ENCODE measurements at regions not wholly inside any gene's neighbourhood (a gene's known extent, or its start where the extent isn't known, plus 50 kb on each side); places are given as distances from the start of the nearest gene placed in this dataset.

DNA sequence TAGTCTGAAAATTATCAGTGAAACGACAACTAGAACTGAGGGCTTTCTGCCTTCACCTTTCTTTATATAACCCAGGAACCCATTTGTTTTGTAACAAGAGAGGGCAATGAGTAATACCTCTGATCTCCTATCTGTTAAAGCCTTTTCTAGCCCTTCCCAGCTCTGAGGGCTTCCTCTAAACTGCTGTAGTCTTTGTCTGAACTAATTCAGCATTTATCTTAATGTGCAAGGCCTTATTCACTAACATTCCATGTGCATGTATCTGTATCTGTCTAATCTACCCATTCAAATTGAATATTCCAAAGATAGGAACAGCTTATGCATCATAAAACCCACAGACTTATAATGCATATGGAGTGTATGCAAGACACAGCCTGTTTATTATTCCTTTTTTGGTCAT, 167.1 kb downstream of the LYPLAL1 start:
- DNase-seq (no peak), ATAC-seq (ENCODE audit: poor library complexity) (no peak)
- Mint-ChIP-seq H3K27ac (no peak overlapping the region), H3K9me3 (peaks cover 5% of the 10 kb centered on the region), H3K36me3 (ENCODE audit: low read depth) (no peaks in the 10 kb centered on the region), H3K27me3 (no peaks in the 10 kb centered on the region), H3K4me1 (ENCODE audit: low read depth) (no peaks in the 10 kb centered on the region), H3K4me3 (no peak overlapping the region)
- Histone ChIP-seq H3K4me3 (ENCODE audit: low read length) (no peak overlapping the region), H3K9me3 (ENCODE audit: control insufficient read depth in 1 of 2, insufficient read depth in 1 of 2, low read length in 2 of 2) (peaks cover 0 to 4% of the 10 kb centered on the region in 2 experiments), H3K4me1 (ENCODE audit: insufficient read depth, low read length) (no peaks in the 10 kb centered on the region), H3K27me3 (ENCODE audit: control insufficient read depth in 1 of 2, insufficient read depth in 2 of 2, low read length in 2 of 2) (no peaks in the 10 kb centered on the region), H3K36me3 (ENCODE audit: insufficient read depth, low read length) (no peaks in the 10 kb centered on the region), H3K27ac (ENCODE audit: low read depth in 1 of 2, low read length in 2 of 2) (no peak overlapping the region)
- TF ChIP-seq, protein P1, sequence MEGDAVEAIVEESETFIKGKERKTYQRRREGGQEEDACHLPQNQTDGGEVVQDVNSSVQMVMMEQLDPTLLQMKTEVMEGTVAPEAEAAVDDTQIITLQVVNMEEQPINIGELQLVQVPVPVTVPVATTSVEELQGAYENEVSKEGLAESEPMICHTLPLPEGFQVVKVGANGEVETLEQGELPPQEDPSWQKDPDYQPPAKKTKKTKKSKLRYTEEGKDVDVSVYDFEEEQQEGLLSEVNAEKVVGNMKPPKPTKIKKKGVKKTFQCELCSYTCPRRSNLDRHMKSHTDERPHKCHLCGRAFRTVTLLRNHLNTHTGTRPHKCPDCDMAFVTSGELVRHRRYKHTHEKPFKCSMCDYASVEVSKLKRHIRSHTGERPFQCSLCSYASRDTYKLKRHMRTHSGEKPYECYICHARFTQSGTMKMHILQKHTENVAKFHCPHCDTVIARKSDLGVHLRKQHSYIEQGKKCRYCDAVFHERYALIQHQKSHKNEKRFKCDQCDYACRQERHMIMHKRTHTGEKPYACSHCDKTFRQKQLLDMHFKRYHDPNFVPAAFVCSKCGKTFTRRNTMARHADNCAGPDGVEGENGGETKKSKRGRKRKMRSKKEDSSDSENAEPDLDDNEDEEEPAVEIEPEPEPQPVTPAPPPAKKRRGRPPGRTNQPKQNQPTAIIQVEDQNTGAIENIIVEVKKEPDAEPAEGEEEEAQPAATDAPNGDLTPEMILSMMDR (IDR thresholded peaks at IDR 0.05), result no peak
- intact Hi-C loops (cut with DNase I, micrococcal nuclease), result no loop called here
- ChIA-PET CTCF (no interaction called here), POLR2A (no interaction called here)

DNA sequence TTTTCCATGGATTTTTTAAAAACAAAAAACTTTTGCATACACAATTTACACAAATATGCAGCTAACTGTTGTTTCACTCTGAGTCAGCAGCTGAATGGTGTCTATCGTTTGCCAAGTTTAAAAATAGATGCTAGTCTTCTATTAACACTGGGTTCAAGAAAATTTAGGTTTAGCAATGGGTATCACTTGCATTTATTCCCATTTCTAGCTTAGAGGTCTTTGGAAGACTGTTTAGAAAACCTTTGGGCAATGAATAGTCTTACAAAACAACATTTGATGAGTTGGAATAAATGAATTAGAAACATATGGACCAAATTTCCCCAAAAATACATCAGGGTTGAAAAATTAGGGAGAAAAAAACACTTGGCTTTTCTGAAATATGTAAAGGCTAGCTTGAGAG, 165.8 kb downstream of the LYPLAL1 start:
- Histone ChIP-seq H3K36me3 (ENCODE audit: insufficient read depth, low read length) (no peaks in the 10 kb centered on the region), H3K9me3 (ENCODE audit: control insufficient read depth in 1 of 2, insufficient read depth in 1 of 2, low read length in 2 of 2) (no peaks in the 10 kb centered on the region), H3K4me1 (ENCODE audit: insufficient read depth, low read length) (no peaks in the 10 kb centered on the region), H3K27ac (ENCODE audit: low read depth in 1 of 2, low read length in 2 of 2) (no peak overlapping the region), H3K4me3 (ENCODE audit: low read length) (no peak overlapping the region), H3K27me3 (ENCODE audit: control insufficient read depth in 1 of 2, insufficient read depth in 2 of 2, low read length in 2 of 2) (no peaks in the 10 kb centered on the region)
- no peak for DNase-seq
- H3K27ac Mint-ChIP-seq, result no peak overlapping the region
- TF ChIP-seq, protein P1 (IDR thresholded peaks at IDR 0.05), result no peak
- peaks cover 2% of the 10 kb centered on the region for H3K9me3 Mint-ChIP-seq
- ATAC-seq (ENCODE audit: poor library complexity), result no peak
- ChIA-PET POLR2A (no interaction called here), CTCF (no interaction called here)
- no peaks in the 10 kb centered on the region for H3K27me3 Mint-ChIP-seq
- H3K4me3 Mint-ChIP-seq, result no peak overlapping the region
- no peaks in the 10 kb centered on the region for H3K4me1 Mint-ChIP-seq (ENCODE audit: low read depth)
- no peaks in the 10 kb centered on the region for H3K36me3 Mint-ChIP-seq (ENCODE audit: low read depth)
- intact Hi-C loops (cut with DNase I, micrococcal nuclease), result no loop called here

DNA sequence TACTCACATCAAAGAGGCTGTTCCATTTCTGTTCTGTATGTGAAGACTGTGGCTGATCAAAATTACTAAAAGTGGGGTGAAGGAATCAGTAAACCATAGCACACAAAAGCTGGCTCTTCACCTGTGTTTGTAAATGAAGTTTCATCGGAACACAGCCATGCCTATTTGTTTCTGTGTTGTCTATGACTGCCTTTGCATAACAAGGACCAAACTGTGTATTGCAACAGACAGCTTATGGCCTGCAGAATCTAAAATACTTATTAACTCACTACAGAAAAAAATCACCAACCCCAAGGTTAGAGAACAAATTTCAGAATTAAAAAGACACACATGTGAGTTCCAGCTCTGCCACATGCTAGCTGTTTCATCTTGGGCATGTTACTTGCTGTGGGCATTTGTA, 163.9 kb downstream of the LYPLAL1 start:
- Histone ChIP-seq H3K4me1 (ENCODE audit: insufficient read depth, low read length) (no peaks in the 10 kb centered on the region), H3K9me3 (ENCODE audit: control insufficient read depth in 1 of 2, insufficient read depth in 1 of 2, low read length in 2 of 2) (no peaks in the 10 kb centered on the region), H3K27ac (ENCODE audit: low read depth in 1 of 2, low read length in 2 of 2) (no peak overlapping the region), H3K27me3 (ENCODE audit: control insufficient read depth in 1 of 2, insufficient read depth in 2 of 2, low read length in 2 of 2) (no peaks in the 10 kb centered on the region), H3K36me3 (ENCODE audit: insufficient read depth, low read length) (no peaks in the 10 kb centered on the region), H3K4me3 (ENCODE audit: low read length) (no peak overlapping the region)
- DNase-seq, result no peak
- TF ChIP-seq, protein P1 (IDR thresholded peaks at IDR 0.05), result no peak
- Mint-ChIP-seq H3K9me3 (peaks cover 4% of the 10 kb centered on the region), H3K27ac (no peak overlapping the region), H3K4me3 (no peak overlapping the region), H3K36me3 (ENCODE audit: low read depth) (no peaks in the 10 kb centered on the region), H3K27me3 (no peaks in the 10 kb centered on the region), H3K4me1 (ENCODE audit: low read depth) (no peaks in the 10 kb centered on the region)
- ChIA-PET CTCF (no interaction called here), POLR2A (no interaction called here)
- no peak for ATAC-seq (ENCODE audit: poor library complexity)
- intact Hi-C loops (cut with DNase I, micrococcal nuclease), result no loop called here
